H1 (cell line): ENCODE measurements at regions not wholly inside any gene's neighbourhood (a gene's known extent, or its start where the extent isn't known, plus 50 kb on each side); places are given as distances from the start of the nearest gene placed in this dataset.

Source experiments
- BACH1 ChIP-seq: IDR thresholded peaks from 2 replicates; pipeline ENCODE4 v1.6.1; 2012; ENCODE audit warnings: low read length, improper control_type of control experiment
- BCL11A ChIP-seq, 2 experiments: IDR thresholded peaks; one replicate each; pipeline ENCODE4 v1.6.1; 2011; ENCODE audit warnings: low read depth in 2 of 2, low read length in 2 of 2, mild to moderate bottlenecking in 2 of 2
- CEBPB ChIP-seq: IDR thresholded peaks from 2 replicates; pipeline ENCODE4 v1.6.1; 2012; ENCODE audit warnings: low read depth, low read length
- CTCF ChIP-seq, 3 experiments: IDR thresholded peaks; 1 replicate in 2 of 3; 2 replicates in 1 of 3; pipeline versions ENCODE4 v1.5.1 to v1.6.1; 2011; ENCODE audit warnings: low read length in 3 of 3, mild to moderate bottlenecking in 3 of 3, inconsistent platforms in 2 of 3, low read depth in 1 of 3, moderate library complexity in 1 of 3; ENCODE audit not compliant: insufficient read depth in 1 of 3; ENCODE audit errors: control extremely low read depth in 1 of 3
- EZH2 ChIP-seq: fragments of 200-600 bp; sonication (generic); IDR thresholded peaks from 2 replicates; pipeline ENCODE4 v1.7.1; 2012; ENCODE audit warnings: low read depth, mild to moderate bottlenecking, moderate library complexity, low read length, inconsistent platforms; ENCODE audit not compliant: severe bottlenecking
- GTF2F1 ChIP-seq: IDR thresholded peaks from 2 replicates; pipeline ENCODE4 v1.6.1; 2012; ENCODE audit warnings: low read depth, low read length, improper control_type of control experiment, borderline replicate concordance
- JUN ChIP-seq: IDR thresholded peaks from 2 replicates; pipeline ENCODE4 v1.6.1; 2011; ENCODE audit warnings: low read depth, mild to moderate bottlenecking, improper control_type of control experiment, low read length
- POLR2A ChIP-seq, 2 experiments: IDR thresholded peaks; 1 replicate in 1 of 2; 2 replicates in 1 of 2; pipeline ENCODE4 v1.6.1; 2011; ENCODE audit warnings: low read depth in 2 of 2, low read length in 2 of 2, mild to moderate bottlenecking in 2 of 2; ENCODE audit errors: control extremely low read depth in 1 of 2
- RXRA ChIP-seq: IDR thresholded peaks from 2 replicates; pipeline ENCODE4 v1.6.1; 2011; ENCODE audit warnings: low read depth, mild to moderate bottlenecking, low read length, moderate library complexity; ENCODE audit not compliant: insufficient read depth
- SRF ChIP-seq: IDR thresholded peaks from 2 replicates; pipeline ENCODE4 v1.6.1; 2011; ENCODE audit warnings: mild to moderate bottlenecking, low read depth, low read length, moderate library complexity
- TBP ChIP-seq: IDR thresholded peaks from 2 replicates; pipeline ENCODE4 v1.6.1; 2011; ENCODE audit warnings: low read depth, low read length, improper control_type of control experiment
- ZNF274 ChIP-seq: IDR thresholded peaks from 2 replicates; pipeline ENCODE4 v1.7.0; 2012; ENCODE audit warnings: low read length, borderline replicate concordance; ENCODE audit errors: extremely low read depth

- TF ChIP-seq POLR2A (IDR thresholded peaks at IDR 0.05; ENCODE audit: control extremely low read depth in 1 of 2, low read depth in 2 of 2, low read length in 2 of 2) = no peak
- TF ChIP-seq ZNF274 = no peak
- peak in 1 of 3 experiments; percentile 22; a peak in 1 of 4 replicates for TF ChIP-seq CTCF (IDR thresholded peaks at IDR 0.05; ENCODE audit: control extremely low read depth in 1 of 3, insufficient read depth in 1 of 3, low read depth in 1 of 3, low read length in 3 of 3)
- no peak for TF ChIP-seq TBP
- TF ChIP-seq EZH2 = no peak
- TF ChIP-seq CEBPB = no peak
- no peak for TF ChIP-seq JUN
- no peak for TF ChIP-seq RXRA
- TF ChIP-seq BACH1 = no peak
- TF ChIP-seq GTF2F1 = no peak
- TF ChIP-seq SRF = no peak
- TF ChIP-seq BCL11A (IDR thresholded peaks at IDR 0.05; ENCODE audit: low read depth in 2 of 2, low read length in 2 of 2) = no peak
These were observed 294.5 kb downstream of the FOXL1 start for GRCh38 chr16:86872833-86873232.
